K562 (cell line): ENCODE measurements at regions not wholly inside any gene's neighbourhood (a gene's known extent, or its start where the extent isn't known, plus 50 kb on each side); places are given as distances from the start of the nearest gene placed in this dataset.

Source experiments
- ATAC-seq: fragments of 200-7000 bp; cut with Tn5 transposase; 3 replicates; pipeline ENCODE4 v1.9.1; 2020; ENCODE audit warnings: moderate library complexity
- BruUV-seq: library from RNA; stranded (reverse); fragments of 400-500 nt; replicated peaks from 2 replicates; lab custom pipeline; 2021; lab: Mats Ljungman, UMichigan
- CTCF ChIA-PET: fragments of 300-600 bp; formaldehyde crosslinking; extraction: SDS; loops from one replicate; lab custom pipeline; 2021; ENCODE audit warnings: low intra/inter-chr PET ratio; lab: Yijun Ruan, JAX
- POLR2A ChIA-PET: fragments of 300-600, 350-650 bp; sonication (Branson Sonifier 250); formaldehyde crosslinking; extraction: SDS; loops from one replicate; lab custom pipeline; 2021; ENCODE audit warnings: antibody characterized with exemption, inconsistent platforms; lab: Yijun Ruan, JAX
- DNase-seq, 4 experiments: peaks; one replicate each; pipeline versions ENCODE4 v3.0.0 to v3.0.0-alpha.2; 2011 to 2018; ENCODE audit warnings: low spot score in 3 of 4, mixed read lengths in 3 of 4; ENCODE audit errors: extremely low read depth in 1 of 4
- FAIRE-seq: peaks from 2 replicates; lab custom pipeline; 2011; peaks lifted over from hg19 to GRCh38; lab: Jason Lieb, UNC
- H2AFZ ChIP-seq: 2 replicates; pipeline ENCODE4 v1.6.0; 2011; ENCODE audit warnings: low read depth, low read length, control low read depth, inconsistent platforms
- H3K27ac ChIP-seq: fragments of 200-600 bp; 3 replicates; pipeline ENCODE4 v1.8.0; 2011; ENCODE audit warnings: low read depth, mild to moderate bottlenecking, control low read depth, inconsistent platforms, low read length, moderate library complexity, mixed read lengths; ENCODE audit errors: extremely low read depth
- H3K27me3 ChIP-seq, 2 experiments: fragments of 300-600 bp in 1 of 2; 2 replicates in 1 of 2; 3 replicates in 1 of 2; pipeline versions ENCODE4 v1.6.0 to v1.8.0; 2011; ENCODE audit warnings: inconsistent platforms in 2 of 2, low read length in 2 of 2, mild to moderate bottlenecking in 1 of 2, mixed read lengths in 1 of 2, moderate library complexity in 1 of 2; ENCODE audit not compliant: control insufficient read depth in 2 of 2, insufficient read depth in 2 of 2
- H3K36me3 ChIP-seq: fragments of 300-600 bp; 3 replicates; pipeline ENCODE4 v1.8.0; 2011; ENCODE audit warnings: mild to moderate bottlenecking, low read length, inconsistent platforms; ENCODE audit not compliant: control insufficient read depth, insufficient read depth
- H3K4me1 ChIP-seq, 2 experiments: fragments of 200-600 bp in 1 of 2; replicated peaks in 1 of 2; 2 replicates in 1 of 2; 3 replicates in 1 of 2; pipeline versions ENCODE4 v1.5.1 to v1.8.0; 2011; ENCODE audit warnings: inconsistent platforms in 2 of 2, low read length in 2 of 2, mild to moderate bottlenecking in 1 of 2, mixed read lengths in 1 of 2, moderate library complexity in 1 of 2; ENCODE audit not compliant: control insufficient read depth in 2 of 2, insufficient read depth in 2 of 2
- H3K4me2 ChIP-seq: 2 replicates; pipeline ENCODE4 v1.6.1; 2011; ENCODE audit warnings: low read length, control low read depth, inconsistent platforms, mixed read lengths; ENCODE audit not compliant: insufficient read depth
- H3K4me3 ChIP-seq: fragments of 200-600 bp; sonication (generic), shearing (Covaris generic); 2 replicates; pipeline ENCODE4 v1.5.1; 2016; ENCODE audit warnings: control low read depth, inconsistent platforms
- H3K79me2 ChIP-seq: fragments of 200-600 bp; 3 replicates; pipeline ENCODE4 v1.8.0; 2011; ENCODE audit warnings: low read length, inconsistent platforms; ENCODE audit not compliant: control insufficient read depth, insufficient read depth
- H3K9ac ChIP-seq, 2 experiments: 2 replicates each; pipeline versions ENCODE4 v1.6.0 to v1.6.1; 2011; ENCODE audit warnings: low read depth in 2 of 2, low read length in 2 of 2, control low read depth in 1 of 2, inconsistent platforms in 1 of 2, mild to moderate bottlenecking in 1 of 2, mixed read lengths in 1 of 2; ENCODE audit not compliant: insufficient read depth in 1 of 2
- H3K9me1 ChIP-seq: one replicate; pipeline ENCODE4 v1.6.0; 2011; ENCODE audit warnings: inconsistent platforms, mild to moderate bottlenecking, low read length, moderate library complexity; ENCODE audit not compliant: control insufficient read depth, insufficient read depth
- H3K9me3 ChIP-seq: replicated peaks from 2 replicates; pipeline ENCODE4 v1.5.1; 2011; ENCODE audit warnings: low read depth, low read length, inconsistent platforms; ENCODE audit not compliant: control insufficient read depth, insufficient read depth
- H4K20me1 ChIP-seq: replicated peaks from 2 replicates; pipeline ENCODE4 v1.6.1; 2011; ENCODE audit warnings: low read length, inconsistent platforms, mixed read lengths; ENCODE audit not compliant: control insufficient read depth, insufficient read depth
- CREM ChIP-seq: IDR thresholded peaks from 2 replicates; pipeline ENCODE4 v1.6.1; 2014; ENCODE audit warnings: antibody characterized with exemption, low read depth
- ELF2 ChIP-seq: fragments of 250-450 bp; sonication (Bioruptor Pico); IDR thresholded peaks from 2 replicates; pipeline ENCODE4 v1.5.0; 2021; ENCODE audit warnings: mild to moderate bottlenecking
- KLF13 ChIP-seq: fragments of 450-650 bp; IDR thresholded peaks from 2 replicates; pipeline ENCODE4 v1.6.1; 2016; ENCODE audit warnings: missing genetic modification characterization, low read depth, mild to moderate bottlenecking, missing compliant biosample characterization, moderate library complexity, borderline replicate concordance
- NELFE ChIP-seq: IDR thresholded peaks from 2 replicates; pipeline ENCODE4 v1.6.1; 2011; ENCODE audit warnings: mild to moderate bottlenecking; ENCODE audit not compliant: insufficient read depth, insufficient read length
- NFXL1 ChIP-seq: fragments of 450-650 bp; formaldehyde crosslinking; IDR thresholded peaks from 2 replicates; pipeline ENCODE4 v1.4.0; 2021; ENCODE audit warnings: mild to moderate bottlenecking
- POLR2G ChIP-seq: fragments of 200-400 bp; formaldehyde crosslinking; IDR thresholded peaks from 2 replicates; pipeline ENCODE4 v1.6.1; 2017; ENCODE audit warnings: low read depth, mild to moderate bottlenecking, antibody characterized with exemption, low read length, moderate library complexity
- RCOR1 ChIP-seq, 2 experiments: IDR thresholded peaks; 2 replicates each; pipeline ENCODE4 v1.6.1; 2012; ENCODE audit warnings: low read depth in 2 of 2, low read length in 2 of 2, borderline replicate concordance in 1 of 2, improper control_type of control experiment in 1 of 2
- ZHX1 ChIP-seq: fragments of 150-350 bp; conservative IDR thresholded peaks from 2 replicates; pipeline ENCODE4 v1.6.1; 2014; ENCODE audit warnings: low read length
- ZKSCAN3 ChIP-seq: fragments of 250-450 bp; sonication (Bioruptor Pico); IDR thresholded peaks from 2 replicates; pipeline ENCODE4 v1.4.0; 2020
- WGBS: fragments of 100-300 bp; shearing (Covaris generic); methylation state at CpG from one replicate; pipeline ENCODE4 v1.1.6; 2016; ENCODE audit warnings: low coverage, mixed read lengths; ENCODE audit not compliant: insufficient coverage; ENCODE audit errors: missing lambda C conversion rate; 5-methylcytosine and 5-hydroxymethylcytosine counted together
- in situ Hi-C: fragments of 300-500 bp; cut with MboI; formaldehyde crosslinking; loops from 4 replicates; pipeline ENCODE4 v1.15.0; 2018; ENCODE audit warnings: inconsistent platforms, mixed read lengths
- intact Hi-C: fragments of 100-400 bp; cut with micrococcal nuclease; formaldehyde crosslinking; loops from 2 replicates; pipeline ENCODE4 v1.14.2; 2022

- in situ Hi-C loops (no loop called here), intact Hi-C loops (no loop called here)
- FAIRE-seq = no peak
- H3K9ac ChIP-seq = no peak overlapping the region
- no peaks in the 10 kb centered on the region for H3K9me1 ChIP-seq
- no peaks in the 10 kb centered on the region for H3K4me1 ChIP-seq
- H4K20me1 ChIP-seq = no peaks in the 10 kb centered on the region
- ChIA-PET POLR2A (no interaction called here), CTCF (no interaction called here)
- no peaks in the 10 kb centered on the region for H3K27me3 ChIP-seq
- H3K36me3 ChIP-seq = no peaks in the 10 kb centered on the region
- WGBS = 7% methylated on average over 2 of the region's 2 CpGs
- no peak overlapping the region for H2AFZ ChIP-seq
- H3K4me2 ChIP-seq = no peak overlapping the region
- H3K27ac ChIP-seq = no peak overlapping the region
- no peaks in the 10 kb centered on the region for H3K9me3 ChIP-seq
- DNase-seq = no peak
- no peak for ATAC-seq
- BruUV-seq = no TSS peak
- no peak for TF ChIP-seq POLR2G
- no peak for TF ChIP-seq RCOR1 (IDR thresholded peaks at IDR 0.05; ENCODE audit: borderline replicate concordance in 1 of 2, low read depth in 2 of 2, low read length in 2 of 2)
- TF ChIP-seq CREM = no peak
- TF ChIP-seq ZKSCAN3 (CRISPR knock-in tag) = no peak
- TF ChIP-seq NELFE = no peak
- no peak for TF ChIP-seq ZHX1
- no peak for TF ChIP-seq ELF2
- no peak for TF ChIP-seq NFXL1 (CRISPR knock-in tag)
- no peak for TF ChIP-seq KLF13 (tag)
- H3K4me3 ChIP-seq = no peak overlapping the region
- no peaks in the 10 kb centered on the region for H3K79me2 ChIP-seq
Observed at GRCh38 chr3:144317961-144318360, 346.3 kb downstream of the DIPK2A start.
